ENCODE measurements at regions not wholly inside any gene's neighbourhood (a gene's known extent, or its start where the extent isn't known, plus 50 kb on each side); places are given as distances from the start of the nearest gene placed in this dataset.

DNA sequence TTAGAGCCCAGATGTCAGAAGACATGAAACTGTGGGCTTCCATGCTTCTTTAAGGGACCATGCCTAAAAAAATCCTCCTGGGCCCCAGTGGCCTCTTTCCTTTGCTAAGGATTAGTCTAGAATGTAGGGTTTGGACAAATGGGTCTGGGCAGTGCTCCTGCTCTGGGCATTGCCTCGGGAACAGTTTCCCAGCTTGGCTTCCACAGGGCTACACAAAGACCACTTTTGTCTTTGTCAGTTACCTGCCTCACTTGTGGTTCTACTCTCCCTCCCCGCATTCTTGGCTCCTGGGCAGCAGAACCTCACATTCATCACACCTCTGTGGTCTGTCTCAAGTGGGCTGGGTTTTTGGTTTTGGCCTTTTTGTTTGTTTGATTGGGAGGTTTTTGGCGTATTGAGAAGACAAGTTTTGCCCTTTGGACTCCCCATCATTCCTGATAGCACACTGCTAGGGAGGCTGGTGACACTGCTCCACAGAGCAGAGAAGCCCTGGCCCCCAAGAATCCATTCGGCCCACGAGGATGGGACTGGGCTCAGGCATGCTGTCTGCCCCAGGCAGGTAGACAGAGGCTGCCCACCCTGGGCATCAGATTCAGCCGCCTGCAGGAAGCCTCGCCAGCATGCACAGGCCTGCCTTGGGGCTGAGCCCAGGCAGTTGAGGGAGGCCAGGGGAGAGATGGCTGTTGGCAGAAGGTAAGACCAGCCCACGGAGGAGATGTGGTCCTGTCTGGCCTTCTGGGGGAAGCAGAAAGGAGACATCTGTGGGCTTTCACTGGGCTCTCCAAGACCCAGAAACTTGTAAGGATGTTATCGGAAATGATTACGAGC lies 343.7 kb downstream of the WDR11 start:
- DNase-seq = no peak
- in situ Hi-C loops (cut with HindIII; ENCODE audit: low pct_ligation_motif_present, low sequenced_read_pairs) = no loop called here

DNA sequence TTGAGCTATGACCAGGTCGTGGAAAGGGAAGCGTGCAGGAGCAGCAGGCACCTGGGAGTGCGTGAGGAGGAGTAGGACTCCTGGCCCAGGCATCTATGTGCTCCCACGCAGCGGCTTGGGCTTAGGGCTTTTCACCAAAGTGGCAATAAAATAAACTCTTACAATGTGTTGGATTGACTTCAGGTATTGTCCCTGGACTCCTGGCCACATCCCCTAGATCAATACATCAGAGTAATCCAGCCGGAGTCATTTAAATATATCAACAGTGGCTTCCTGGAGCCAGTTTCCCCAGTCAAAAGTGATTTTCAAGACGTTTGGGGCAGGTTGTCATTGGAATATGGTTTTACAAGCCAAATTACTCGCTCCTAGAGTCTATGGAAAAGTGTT lies 344.4 kb downstream of the WDR11 start:
- Histone ChIP-seq H3K36me3 (replicated peaks) (no peaks in the 10 kb centered on the region), H3K27ac (no peak overlapping the region), H3K27me3 (replicated peaks) (no peaks in the 10 kb centered on the region), H3K4me3 (ENCODE audit: low read depth, low read length) (no peak overlapping the region)
- TF ChIP-seq, protein P1, sequence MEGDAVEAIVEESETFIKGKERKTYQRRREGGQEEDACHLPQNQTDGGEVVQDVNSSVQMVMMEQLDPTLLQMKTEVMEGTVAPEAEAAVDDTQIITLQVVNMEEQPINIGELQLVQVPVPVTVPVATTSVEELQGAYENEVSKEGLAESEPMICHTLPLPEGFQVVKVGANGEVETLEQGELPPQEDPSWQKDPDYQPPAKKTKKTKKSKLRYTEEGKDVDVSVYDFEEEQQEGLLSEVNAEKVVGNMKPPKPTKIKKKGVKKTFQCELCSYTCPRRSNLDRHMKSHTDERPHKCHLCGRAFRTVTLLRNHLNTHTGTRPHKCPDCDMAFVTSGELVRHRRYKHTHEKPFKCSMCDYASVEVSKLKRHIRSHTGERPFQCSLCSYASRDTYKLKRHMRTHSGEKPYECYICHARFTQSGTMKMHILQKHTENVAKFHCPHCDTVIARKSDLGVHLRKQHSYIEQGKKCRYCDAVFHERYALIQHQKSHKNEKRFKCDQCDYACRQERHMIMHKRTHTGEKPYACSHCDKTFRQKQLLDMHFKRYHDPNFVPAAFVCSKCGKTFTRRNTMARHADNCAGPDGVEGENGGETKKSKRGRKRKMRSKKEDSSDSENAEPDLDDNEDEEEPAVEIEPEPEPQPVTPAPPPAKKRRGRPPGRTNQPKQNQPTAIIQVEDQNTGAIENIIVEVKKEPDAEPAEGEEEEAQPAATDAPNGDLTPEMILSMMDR (IDR thresholded peaks at IDR 0.05; ENCODE audit: low read depth, low read length, missing control alignments) = no peak
- no peak for DNase-seq
- in situ Hi-C loops (cut with HindIII; ENCODE audit: low pct_ligation_motif_present, low sequenced_read_pairs) = no loop called here

More for the DNA sequence above, 343.7 kb downstream of the WDR11 start:
- no peak overlapping the region for H3K4me3 ChIP-seq (ENCODE audit: low read depth, low read length)
- no peaks in the 10 kb centered on the region for H3K27me3 ChIP-seq (replicated peaks)
- TF ChIP-seq, protein P1 (IDR thresholded peaks at IDR 0.05; ENCODE audit: low read depth, low read length, missing control alignments) = no peak
- no peaks in the 10 kb centered on the region for H3K36me3 ChIP-seq (replicated peaks)
- no peak overlapping the region for H3K27ac ChIP-seq

DNA sequence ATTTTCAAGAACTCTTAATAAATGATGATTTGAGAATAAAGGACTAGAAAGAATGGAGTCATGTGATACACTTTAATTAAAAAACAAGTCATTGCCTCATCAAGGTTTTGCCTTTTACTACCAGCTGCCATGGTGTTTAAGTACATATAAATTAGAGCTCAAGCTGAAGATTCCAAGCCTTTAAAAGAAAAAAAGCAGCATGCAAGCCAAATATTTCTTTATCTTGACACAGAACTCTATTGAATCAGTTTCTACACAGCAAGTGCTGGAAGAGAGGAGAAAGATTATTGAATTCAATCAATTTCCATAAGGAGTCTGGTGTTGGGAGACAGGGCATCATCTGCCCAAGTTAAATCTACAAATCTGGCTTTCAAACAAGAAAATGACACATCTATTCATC lies 347.9 kb downstream of the WDR11 start:
- Histone ChIP-seq H3K27ac (no peak overlapping the region), H3K27me3 (replicated peaks) (no peaks in the 10 kb centered on the region), H3K4me3 (ENCODE audit: low read depth, low read length) (no peak overlapping the region), H3K36me3 (replicated peaks) (no peaks in the 10 kb centered on the region)
- no peak for DNase-seq
- TF ChIP-seq, protein P1 (IDR thresholded peaks at IDR 0.05; ENCODE audit: low read depth, low read length, missing control alignments) = no peak
- in situ Hi-C loops (cut with HindIII; ENCODE audit: low pct_ligation_motif_present, low sequenced_read_pairs) = no loop called here

DNA sequence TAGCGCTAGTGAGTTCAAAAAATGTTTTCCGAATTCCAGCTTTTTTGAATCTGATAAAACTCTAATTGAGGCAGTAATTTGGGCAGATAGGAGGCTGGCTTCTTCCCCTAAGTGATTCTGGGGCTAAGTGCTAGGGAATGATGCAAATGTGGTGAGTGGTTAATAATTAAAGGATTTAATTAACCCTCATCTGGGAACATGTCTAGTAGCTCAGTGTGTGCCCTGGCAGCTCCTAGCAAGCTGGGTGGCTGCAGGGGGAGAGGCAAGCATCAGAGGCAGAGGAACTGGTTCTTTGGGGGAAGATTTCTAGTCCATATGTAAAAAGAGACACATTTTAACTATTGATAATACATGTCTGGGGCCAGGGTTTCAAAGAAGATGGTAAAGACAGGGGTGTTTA lies 354.5 kb downstream of the WDR11 start:
- H3K4me3 ChIP-seq (ENCODE audit: low read depth, low read length) = no peak overlapping the region
- H3K36me3 ChIP-seq (replicated peaks) = no peaks in the 10 kb centered on the region
- no peaks in the 10 kb centered on the region for H3K27me3 ChIP-seq (replicated peaks)
- TF ChIP-seq, protein P1 (IDR thresholded peaks at IDR 0.05; ENCODE audit: low read depth, low read length, missing control alignments) = no peak
- in situ Hi-C loops (cut with HindIII; ENCODE audit: low pct_ligation_motif_present, low sequenced_read_pairs) = no loop called here
- no peak overlapping the region for H3K27ac ChIP-seq
- no peak for DNase-seq

DNA sequence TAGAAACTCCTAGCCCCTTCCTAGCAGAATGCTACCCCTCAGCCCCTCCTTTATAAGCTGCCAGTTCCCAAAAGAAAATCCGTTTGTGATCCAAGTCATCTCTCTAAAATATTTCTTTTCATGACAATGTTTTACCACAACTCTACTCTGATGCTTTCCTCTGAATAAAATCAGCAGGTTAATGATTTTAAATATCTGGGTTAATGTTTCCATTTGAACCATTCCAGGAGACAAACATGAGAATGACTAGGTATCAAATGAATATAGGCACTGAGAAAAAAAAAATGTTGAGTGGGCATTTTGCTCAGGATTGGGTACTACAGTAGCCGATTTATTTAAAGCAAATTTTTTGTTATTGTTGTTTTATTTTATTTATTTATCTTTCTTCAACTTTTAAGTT lies 360.3 kb downstream of the WDR11 start:
- Histone ChIP-seq H3K27ac (no peak overlapping the region), H3K36me3 (replicated peaks) (no peaks in the 10 kb centered on the region), H3K4me3 (ENCODE audit: low read depth, low read length) (no peak overlapping the region), H3K27me3 (replicated peaks) (no peaks in the 10 kb centered on the region)
- no peak for DNase-seq
- in situ Hi-C loops (cut with HindIII; ENCODE audit: low pct_ligation_motif_present, low sequenced_read_pairs) = no loop called here
- TF ChIP-seq, protein P1 (IDR thresholded peaks at IDR 0.05; ENCODE audit: low read depth, low read length, missing control alignments) = no peak

GRCh38 chr10:121213437-121213836 lies 362.3 kb downstream of the WDR11 start:
- TF ChIP-seq, protein P1 (IDR thresholded peaks at IDR 0.05; ENCODE audit: low read depth, low read length, missing control alignments) = no peak
- no peak for DNase-seq
- no peak overlapping the region for H3K27ac ChIP-seq
- H3K4me3 ChIP-seq (ENCODE audit: low read depth, low read length) = no peak overlapping the region
- in situ Hi-C loops (cut with HindIII; ENCODE audit: low pct_ligation_motif_present, low sequenced_read_pairs) = no loop called here
- H3K27me3 ChIP-seq (replicated peaks) = no peaks in the 10 kb centered on the region
- no peaks in the 10 kb centered on the region for H3K36me3 ChIP-seq (replicated peaks)
